ENCODE measurements at regions not wholly inside any gene's neighbourhood (a gene's known extent, or its start where the extent isn't known, plus 50 kb on each side); places are given as distances from the start of the nearest gene placed in this dataset.
"Not testable (repeated sequence)": the region's sequence is repeated elsewhere in the genome, so short reads cannot be mapped to it uniquely, and the experiment has no call there.

DNA sequence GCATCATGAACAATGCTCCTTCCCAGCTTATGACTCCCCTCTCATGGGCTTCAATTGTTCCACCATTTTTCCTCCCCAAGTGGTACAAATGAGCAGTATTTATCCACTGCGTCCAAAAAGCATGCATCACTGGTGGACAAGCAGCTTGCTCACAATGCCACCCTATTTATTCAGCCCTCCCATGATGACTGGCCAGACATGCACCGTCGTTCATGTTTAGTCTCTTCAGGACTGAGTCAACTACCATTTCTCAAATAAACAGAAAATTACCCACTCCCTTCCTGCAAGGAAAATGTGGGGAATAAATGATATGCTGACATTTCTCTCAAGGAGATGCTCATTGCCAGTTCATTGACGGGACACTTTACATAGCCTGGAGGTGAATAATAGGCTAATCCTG is 300.4 kb downstream of the C6orf118 start:
- no peak for DNase-seq (ENCODE audit: low read depth)

DNA sequence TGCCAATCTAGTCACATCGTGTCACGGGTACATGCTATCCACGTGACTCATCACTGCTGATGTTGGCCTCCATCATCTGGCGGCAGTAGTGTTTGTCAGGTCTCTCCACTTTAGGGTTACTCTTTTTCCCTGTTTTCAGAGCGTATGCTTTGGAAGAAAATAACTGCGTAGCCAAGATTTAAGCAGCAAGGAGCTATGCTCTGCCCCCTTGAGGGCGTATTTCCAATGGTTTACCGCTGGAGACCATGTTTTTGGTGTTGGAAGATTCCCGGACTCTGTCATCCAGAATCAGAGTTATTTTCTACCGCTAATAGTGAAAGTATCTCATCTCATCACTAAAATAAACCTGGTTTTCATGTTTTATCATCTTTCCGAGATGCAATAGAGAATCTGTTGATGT is 306.5 kb downstream of the C6orf118 start:
- no peak for DNase-seq (ENCODE audit: low read depth)

DNA sequence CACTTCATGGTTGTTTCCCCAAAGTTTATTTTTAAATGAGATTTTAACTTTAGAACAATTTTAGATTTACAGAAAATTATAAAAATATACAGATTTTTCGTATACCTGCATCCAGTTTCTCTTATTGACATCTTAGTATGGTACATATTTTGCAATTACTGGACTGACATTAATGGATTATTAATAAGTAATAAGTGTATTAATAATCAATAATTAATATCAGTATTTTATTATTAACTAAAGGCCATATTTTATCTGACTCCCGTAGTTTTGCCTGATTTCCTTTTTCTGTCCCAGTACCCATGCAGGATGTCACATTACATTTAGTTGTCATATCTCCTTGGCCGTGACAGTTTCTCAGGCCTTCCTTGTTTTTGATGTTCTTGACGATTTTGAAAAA is 307.0 kb downstream of the C6orf118 start:
- DNase-seq (ENCODE audit: low read depth) = no peak

DNA sequence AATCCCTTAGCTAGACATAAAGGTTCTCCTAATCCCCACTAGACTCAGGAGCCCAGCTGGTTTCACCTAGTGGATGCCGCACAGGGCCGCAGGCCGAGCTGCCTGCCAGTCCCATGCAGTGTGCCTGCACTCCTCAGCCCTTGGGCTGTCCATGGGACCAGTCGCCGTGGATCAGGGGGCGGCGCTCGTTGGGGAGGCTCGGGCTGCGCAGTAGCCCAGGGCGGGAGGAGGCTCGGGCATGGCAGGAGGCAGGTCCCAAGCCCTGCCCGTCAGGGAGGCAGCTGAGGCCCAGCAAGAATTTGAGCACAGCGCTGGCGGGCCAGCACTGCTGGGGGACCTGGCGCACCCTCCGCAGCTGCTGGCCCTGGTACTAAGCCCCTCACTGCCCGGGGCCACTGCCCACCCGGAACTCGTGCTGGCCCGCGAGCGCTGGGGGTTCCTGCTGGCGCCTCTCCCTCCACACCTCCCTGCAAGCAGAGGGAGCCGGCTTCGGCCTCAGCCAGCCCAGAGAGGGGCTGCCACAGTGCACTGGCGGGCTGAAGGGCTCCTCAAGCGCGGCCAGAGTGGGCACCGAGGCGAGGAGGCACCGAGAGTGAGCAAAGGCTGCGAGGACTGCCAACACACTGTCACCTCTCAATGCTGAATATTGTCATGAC is 307.8 kb downstream of the C6orf118 start:
- no peak for DNase-seq (ENCODE audit: low read depth)

DNA sequence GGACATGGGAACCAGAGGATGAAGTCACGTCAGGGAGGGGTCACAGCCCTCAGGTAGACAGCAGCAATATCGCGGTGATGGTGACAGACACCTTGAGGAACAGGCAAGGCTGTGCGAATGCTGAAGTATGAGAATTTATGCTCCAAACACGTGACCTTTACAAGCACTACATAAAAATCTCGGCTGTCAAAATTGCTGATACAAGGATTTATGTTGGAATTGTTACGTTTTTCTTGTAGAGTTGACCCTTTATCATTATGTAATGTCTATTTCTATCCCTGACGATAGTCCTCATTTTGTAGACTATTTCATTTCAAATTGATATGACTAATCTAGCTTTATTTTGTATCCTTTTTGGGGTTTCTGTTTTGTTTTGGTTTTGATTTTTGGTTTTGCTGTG is 311.1 kb downstream of the C6orf118 start:
- DNase-seq (ENCODE audit: low read depth) = no peak

DNA sequence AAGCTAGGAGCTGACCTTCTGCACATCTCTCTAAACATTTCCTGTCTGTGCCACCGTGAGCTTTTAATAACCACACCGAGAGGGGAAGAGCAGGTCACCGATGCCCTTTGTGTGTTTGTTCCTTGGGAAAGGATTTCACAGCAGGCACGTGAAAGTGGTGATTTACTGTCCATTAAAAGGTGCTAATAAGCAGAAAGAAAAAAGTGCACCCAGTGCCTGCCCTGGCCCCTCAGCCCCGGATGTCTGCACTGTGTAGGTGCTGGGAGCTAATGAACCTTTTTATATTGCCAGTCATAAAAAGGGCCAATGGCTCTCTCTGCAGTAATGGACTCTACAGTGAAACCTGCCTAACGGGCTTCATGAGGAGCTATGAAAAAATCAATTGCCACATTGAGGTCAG is 312.6 kb downstream of the C6orf118 start:
- DNase-seq (ENCODE audit: low read depth) = peak; percentile 17

DNA sequence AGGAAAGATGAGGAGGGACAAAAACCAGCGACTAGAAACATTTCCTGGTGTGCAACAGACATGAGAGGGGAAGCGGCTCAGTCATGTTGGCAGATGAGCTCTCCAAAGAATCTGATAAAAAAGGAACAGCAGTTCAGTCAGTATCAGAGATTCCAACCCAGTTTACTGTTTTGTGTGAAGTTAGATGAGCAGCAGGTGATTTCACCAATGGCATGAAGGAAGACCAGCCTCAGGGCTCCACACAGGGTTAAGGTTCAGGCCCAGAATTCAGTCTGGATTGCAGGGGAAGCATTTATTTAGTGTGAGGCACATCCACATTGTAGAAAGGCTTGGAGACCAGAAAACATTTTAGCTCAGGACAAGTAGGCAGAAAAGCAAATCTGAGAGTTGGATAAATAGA is 317.8 kb downstream of the C6orf118 start:
- DNase-seq (ENCODE audit: low read depth) = no peak

DNA sequence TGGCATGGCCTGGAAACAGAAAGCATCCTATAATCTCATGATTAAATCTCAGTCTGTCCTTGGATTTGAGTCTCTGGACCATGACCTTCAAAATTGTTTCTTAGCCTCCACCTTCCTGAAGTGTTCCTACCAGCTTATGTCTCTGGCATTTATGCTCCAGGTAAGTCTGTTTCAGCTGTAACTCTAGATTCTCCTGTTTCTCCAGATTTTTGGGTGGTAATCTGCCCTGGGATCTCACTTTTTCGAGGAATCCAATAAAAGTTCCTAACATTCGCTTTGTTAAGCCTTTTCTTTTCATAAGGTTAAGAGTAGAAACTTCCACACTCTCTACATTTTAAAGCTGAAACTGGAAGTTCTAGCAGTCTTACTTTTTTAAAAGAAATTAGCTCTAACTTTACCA is 318.5 kb downstream of the C6orf118 start:
- no peak for DNase-seq (ENCODE audit: low read depth)

DNA sequence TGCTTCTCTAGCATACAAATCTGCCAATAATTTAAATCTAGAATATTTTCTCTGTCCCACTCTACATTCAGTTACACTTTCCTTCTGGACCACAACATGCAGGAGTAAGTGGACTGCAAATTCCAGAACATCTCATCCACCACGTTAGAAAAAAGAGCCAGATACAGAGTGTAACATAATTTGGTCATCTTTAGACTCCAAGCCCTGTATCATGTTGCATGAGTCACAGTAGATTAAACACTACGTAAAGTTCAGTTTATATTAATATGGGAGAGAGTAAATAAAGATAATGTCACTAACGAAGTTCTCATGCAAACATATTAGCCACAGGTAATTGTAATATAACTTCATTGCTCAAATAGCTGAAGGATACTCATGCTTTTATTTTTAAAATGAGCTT is 327.0 kb downstream of the C6orf118 start:
- no peak for DNase-seq (ENCODE audit: low read depth)

DNA sequence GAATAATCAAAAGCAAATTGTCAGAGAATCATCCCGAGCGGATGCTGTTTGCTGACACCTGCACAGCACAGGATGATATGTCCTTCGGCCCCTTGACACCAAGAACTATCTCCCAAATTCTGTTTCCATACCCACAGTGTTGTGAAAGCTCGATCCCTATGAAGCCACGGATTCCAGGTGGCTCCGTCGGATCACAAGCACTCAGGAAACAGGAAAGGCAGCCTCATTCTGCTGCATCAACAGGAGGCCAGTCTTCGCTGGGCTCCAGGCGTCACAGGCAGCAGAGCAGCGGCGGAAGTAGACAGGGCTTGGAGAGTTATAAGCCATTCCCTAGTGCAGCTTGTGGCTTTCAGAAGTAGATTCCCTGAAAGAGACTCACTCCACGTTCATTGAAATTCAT is 342.3 kb downstream of the C6orf118 start:
- DNase-seq (ENCODE audit: low read depth) = no peak

DNA sequence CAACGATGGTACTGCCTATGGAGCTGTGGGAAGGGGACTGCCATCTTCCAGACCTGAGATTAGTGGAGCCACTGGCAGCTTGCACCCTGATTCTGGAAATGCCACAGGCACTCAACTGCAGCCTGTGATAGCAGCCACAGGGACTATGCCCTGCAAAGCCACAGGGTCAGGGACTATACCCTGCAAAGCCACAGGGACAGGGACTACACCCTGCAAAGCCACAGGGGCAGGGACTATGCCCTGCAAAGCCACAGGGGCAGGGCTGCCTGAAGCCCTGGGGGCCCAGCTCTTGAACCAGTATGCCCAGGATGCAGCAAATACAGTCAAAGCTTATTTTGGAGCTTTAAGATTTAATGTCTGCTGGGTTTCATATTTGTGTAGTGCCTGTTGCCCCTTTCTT is 346.6 kb downstream of the C6orf118 start:
- no peak for DNase-seq (ENCODE audit: low read depth)

DNA sequence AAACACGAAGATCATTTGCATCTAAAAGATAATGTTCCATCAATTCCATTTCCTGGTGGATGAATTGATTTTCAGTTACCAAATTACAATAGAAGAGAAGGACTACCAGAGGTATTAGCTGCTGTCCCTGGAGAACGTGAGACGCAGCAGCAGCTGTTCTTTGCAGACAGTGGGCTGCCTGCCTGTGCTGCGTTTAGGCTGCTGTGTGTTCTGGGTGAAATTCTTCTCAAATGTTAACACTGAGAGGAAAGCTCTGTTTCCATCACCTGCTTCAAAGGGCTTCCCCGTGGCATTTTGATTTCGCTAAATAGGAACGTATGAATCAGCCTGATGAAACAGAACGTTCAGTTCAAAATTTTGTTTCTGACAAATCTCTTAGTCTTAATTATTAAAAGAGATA is 362.2 kb downstream of the C6orf118 start:
- no peak for DNase-seq (ENCODE audit: low read depth)

DNA sequence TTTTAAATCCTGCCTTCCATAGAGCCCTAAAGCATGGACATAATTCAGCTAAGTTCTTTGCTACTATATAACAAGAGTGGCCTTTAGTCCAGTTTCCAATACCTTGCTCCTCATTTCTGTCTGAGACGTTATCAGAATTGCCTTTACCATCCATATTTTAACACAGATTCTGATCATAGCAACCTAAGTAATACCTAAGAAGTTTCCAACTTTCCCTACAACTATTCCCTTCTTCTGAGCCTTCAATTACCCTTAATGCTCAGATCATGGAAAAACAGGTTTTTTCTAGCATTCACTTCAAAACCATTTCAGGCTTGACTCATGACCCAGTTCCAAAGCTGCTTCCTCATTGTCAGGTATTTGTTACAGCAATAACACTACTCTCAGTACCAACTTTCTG is 367.1 kb downstream of the C6orf118 start:
- DNase-seq (ENCODE audit: low read depth) = no peak

DNA sequence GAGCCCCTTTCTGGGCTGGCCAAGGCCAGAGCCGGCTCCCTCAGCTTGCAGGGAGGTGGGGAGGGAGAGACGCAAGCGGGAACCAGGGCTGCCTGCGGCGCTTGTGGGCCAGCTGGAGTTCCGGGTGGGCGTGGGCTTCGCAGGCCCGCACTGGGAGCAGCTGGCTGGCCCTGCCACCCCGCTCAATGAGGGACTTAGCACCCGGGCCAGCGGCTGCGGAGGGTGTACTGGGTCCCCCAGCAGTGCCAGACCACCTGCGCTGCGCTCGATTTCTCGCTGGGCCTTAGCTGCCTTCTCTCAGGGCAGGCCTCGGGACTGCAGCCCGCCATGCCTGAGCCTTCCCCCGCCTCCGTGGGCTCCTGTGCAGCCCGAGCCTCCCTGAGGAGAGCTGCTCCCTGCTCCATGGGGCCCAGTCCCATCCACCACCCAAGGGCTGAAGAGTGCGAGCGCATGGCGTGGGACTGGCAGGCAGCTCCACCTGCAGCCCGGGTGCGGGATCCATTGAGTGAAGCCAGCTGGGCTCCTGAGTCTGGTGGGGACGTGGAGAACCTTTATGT is 376.1 kb downstream of the C6orf118 start:
- DNase-seq (ENCODE audit: low read depth) = not testable (repeated sequence)

DNA sequence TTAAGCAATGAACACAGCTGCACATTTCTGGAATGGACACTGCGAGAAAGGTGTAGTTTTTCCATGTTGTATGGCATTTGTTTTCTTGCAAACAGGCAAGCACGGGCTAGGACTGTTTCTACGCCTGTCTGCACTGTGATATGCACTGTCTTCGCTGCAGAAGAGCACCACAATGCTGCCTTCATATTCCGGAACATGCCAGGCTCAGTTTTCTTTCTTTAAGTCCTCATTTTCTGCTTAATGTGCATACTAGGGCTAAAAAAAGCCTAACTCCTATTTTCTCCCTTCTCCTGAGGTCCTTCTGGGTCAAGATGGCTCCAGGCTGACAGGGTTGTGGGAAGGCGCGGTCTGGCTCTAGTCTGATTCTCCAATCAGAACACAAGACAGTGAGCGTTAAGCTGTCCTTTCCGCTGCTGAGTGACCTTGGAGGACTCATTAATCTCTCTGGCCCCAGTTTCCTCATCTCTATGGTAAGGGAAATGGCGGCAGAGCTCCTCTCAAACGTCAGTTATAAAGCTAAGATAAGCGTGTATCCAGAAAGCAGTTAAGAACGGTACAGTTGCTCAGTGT is 379.9 kb downstream of the C6orf118 start:
- DNase-seq (ENCODE audit: low read depth) = no peak

DNA sequence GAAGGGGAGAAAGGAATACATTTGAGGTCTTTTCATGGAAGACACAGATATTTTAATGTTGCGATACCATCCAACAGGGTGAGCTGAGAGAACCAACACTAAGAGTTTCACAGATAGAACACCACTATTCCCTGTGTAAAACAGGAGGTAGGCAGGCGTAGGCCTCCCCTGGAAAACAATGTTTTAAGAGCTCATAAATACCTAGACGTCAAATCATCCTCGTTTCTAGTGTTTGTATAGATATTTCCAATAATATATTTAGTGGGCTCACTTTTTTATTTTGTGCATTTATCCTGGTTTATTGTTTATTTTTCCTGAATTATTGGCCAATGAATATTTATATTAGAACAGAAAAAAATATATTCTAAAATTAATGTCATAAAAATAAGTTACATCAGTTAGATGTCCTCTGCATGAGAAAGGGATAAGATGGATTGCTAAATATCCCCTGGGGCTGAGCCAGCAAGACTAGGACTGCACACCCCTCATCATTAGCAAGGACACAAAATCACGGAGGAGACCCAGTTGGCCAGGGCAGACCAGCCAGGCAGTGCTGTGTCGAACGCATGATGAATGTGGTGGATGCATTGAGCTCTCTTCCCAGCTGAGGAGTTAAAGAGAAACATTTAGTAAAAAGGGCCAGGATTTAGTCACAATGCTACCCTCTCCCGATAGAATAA is 380.5 kb downstream of the C6orf118 start:
- DNase-seq (ENCODE audit: low read depth) = no peak

DNA sequence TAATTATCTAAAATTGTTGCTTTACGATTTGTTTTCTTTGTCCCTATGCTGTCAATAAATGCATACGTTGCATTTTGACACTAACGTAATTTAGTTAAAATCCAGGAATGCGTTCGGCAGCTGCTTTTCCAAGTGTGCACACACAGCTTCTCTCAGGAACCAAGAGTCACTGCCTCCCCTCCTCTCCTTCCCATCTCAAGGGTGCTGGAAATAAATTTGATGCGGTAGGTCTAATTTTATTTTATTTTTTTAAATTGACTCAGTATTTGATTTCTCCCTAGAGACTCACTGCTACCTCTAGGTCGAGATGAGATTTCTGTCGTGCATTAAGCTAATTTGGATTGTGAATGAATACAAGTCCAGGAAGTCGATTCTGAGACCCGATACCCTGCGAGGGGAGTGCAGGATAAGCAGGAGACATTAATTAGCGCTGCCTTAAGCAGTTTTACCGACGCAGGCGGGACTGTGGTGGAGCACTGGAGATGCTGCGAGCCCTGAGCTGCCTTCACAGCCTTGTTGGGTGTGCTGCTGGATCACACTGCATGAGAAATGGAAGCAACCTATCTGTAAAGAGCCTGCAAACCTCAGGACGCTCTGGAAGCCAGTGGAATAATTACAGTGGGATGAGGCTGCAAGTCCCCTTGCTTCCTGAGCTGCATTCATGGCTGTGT is 381.2 kb downstream of the C6orf118 start:
- no peak for DNase-seq (ENCODE audit: low read depth)

DNA sequence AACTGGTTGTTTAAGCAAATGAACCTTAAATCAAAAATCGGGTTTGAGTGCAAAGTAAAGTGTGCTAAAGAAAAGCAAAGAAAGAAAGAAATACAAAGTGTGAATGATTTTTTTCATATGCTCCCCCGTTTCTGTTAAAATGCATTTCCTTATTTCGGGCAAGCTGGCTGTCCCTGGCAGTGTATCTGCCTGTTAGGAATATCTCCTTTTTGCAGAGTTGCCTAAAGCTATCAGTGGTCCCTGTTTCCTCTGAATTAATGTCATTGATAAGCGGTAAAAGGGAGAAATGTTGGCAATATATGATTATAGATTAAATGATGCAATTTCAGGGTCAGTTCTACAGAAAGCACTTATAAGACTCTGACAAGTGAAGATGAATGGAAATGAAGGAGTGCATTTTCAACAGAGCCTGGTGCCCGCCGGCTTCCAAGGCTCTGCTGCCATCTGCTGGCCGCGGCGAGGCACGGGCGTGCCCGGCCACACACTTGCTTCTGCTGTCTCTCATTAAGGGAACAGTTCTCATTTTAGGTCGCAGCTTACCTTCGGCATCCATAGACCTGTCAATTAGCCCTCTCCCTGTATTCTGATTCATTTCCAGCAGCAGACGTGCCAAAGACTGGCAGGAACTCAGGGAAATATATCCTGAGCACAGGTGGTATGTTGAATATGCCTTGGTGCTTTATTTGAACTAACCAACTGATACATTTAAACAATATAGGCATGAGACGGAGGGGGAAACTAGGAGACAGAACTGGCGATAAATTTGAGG is 381.9 kb downstream of the C6orf118 start:
- DNase-seq (ENCODE audit: low read depth) = peak; percentile 30

DNA sequence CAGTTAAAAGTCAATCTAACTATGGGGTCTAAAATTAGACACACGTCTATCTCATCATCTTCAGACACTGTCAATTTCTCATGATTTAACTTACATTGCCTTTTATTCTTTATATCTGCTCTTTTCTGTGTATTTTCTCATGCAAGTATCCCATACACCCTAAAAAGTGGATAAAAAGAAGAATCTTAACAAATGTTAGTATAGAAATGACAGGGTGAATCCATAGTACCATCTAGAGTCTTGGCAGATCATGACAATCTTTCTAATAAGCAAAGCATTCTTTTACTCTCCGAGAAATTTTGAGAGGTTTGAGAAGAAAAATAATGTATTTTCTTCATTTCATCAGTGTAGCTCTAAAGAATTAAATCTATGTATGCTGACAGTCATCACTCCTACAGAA is 382.7 kb downstream of the C6orf118 start:
- DNase-seq (ENCODE audit: low read depth) = no peak

DNA sequence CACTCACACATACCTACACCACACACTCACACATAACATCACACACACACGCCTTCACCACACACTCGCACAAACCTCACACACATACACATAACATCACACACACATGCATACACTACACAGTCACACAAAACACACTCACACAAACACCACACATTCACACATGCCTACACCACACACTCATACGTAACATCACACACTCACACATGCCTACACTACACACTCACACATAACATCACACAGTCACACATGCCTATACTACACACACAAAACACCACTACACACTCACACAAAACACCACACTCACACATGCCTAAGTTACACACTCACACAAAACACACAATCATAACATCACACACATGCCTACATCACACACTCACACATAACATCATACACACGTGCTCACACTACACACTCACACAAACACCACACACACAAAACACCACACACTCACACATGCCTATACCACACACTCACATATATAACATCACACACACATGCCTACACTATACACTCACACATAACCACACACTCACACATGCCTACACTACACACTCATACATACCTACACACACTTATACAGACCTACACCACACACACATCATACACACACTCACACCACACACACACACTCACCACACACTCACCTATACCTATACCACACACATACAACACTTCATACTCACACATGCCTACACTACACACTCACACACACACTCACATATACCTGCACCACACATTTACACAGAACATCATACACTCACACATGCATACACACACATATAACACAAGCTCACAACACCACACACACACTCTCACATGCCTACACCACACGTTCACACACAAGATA is 383.5 kb downstream of the C6orf118 start:
- DNase-seq (ENCODE audit: low read depth) = no peak

DNA sequence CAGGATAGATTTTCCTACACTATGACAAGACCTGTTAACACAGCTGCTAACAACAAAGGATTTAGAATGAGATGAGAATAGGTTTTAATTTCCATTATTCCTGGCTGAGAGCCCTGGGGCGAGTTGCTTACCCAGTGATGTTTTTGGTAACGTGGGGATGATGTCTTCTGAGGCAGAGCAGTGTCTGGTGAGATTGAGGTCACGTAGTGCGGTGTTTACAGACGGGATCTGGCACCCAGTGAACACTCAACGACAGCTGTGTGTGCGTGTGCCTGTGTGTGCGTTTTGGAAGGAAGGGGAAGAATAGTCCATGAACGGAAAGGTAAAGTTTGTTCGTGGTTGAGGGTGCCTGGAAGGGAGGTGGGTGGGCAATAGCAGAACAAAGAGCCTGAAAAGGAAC is 384.7 kb downstream of the C6orf118 start:
- no peak for DNase-seq (ENCODE audit: low read depth)

Measured in renal cortical epithelial cell (primary cell).